Ascending aorta (tissue), 2 donors: ENCODE measurements at regions not wholly inside any gene's neighbourhood (a gene's known extent, or its start where the extent isn't known, plus 50 kb on each side); places are given as distances from the start of the nearest gene placed in this dataset.

Experiments
- DNase-seq, 2 donors: peaks; one replicate each; pipeline ENCODE4 v3.0.0-alpha.2; 2019; ENCODE audit warnings: low spot score in 2 of 2
- H3K27ac ChIP-seq, 2 donors: fragments of 200-600 bp; sonication (generic); one replicate each; pipeline ENCODE4 v1.5.1; 2016 to 2017; ENCODE audit warnings: mild to moderate bottlenecking in 1 of 2
- H3K27me3 ChIP-seq: fragments of 200-600 bp; sonication (generic); one replicate; pipeline ENCODE4 v1.5.1; 2017
- H3K36me3 ChIP-seq, 2 donors: fragments of 200-600 bp; sonication (generic); one replicate each; pipeline ENCODE4 v1.5.1; 2016
- H3K4me1 ChIP-seq, 2 donors: fragments of 200-600 bp; sonication (generic); one replicate each; pipeline ENCODE4 v1.5.1; 2016 to 2017; ENCODE audit warnings: mild to moderate bottlenecking in 1 of 2
- H3K4me3 ChIP-seq, 2 donors: fragments of 200-600 bp; sonication (generic); one replicate each; pipeline ENCODE4 v1.5.1; 2016 to 2017; ENCODE audit warnings: mild to moderate bottlenecking in 1 of 2
- H3K9me3 ChIP-seq, 2 donors: fragments of 200-600 bp; sonication (generic); one replicate each; pipeline ENCODE4 v1.5.1; 2016
- intact Hi-C: fragments of 100-400 bp; cut with DNase I; formaldehyde crosslinking; loops from one replicate; pipeline ENCODE4 v1.15.1; 2023
- TF ChIP-seq, protein P1 (sequence below), 3 experiments: fragments of 200-600 bp in 2 of 3; fragments of 450-650 bp in 1 of 3; sonication (generic) in 2 of 3; IDR thresholded peaks; one replicate each; pipeline ENCODE4 v1.5.1; 2016 to 2019; ENCODE audit warnings: antibody characterized with exemption in 3 of 3, mild to moderate bottlenecking in 1 of 3, moderate library complexity in 1 of 3

DNA sequence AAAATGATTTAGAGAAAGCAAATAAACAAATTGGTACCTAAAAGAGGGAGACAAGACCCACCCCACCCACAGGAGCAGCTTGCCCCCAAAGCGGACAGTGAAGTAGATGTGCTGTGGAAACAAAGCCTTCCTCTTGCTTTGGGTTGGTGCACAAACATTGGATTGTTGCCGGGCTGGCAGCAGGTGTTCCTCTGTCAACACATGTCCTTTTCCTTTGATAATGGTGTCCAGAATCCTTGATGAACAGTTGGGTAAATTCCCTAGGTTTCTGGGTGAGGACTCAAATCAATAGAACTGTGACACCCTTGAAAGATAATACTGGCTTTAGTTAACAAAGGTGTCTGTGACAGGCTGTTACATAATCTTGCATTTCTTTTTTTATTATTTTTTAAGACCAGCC is 311.8 kb downstream of the SPRY2 start:
- Histone ChIP-seq H3K4me1 (no peaks in the 10 kb centered on the region), H3K4me3 (no peak overlapping the region), H3K27ac (no peak overlapping the region), H3K36me3 (no peaks in the 10 kb centered on the region), H3K27me3 (no peaks in the 10 kb centered on the region), H3K9me3 (no peaks in the 10 kb centered on the region)
- intact Hi-C loops = no loop called here
- TF ChIP-seq, protein P1, sequence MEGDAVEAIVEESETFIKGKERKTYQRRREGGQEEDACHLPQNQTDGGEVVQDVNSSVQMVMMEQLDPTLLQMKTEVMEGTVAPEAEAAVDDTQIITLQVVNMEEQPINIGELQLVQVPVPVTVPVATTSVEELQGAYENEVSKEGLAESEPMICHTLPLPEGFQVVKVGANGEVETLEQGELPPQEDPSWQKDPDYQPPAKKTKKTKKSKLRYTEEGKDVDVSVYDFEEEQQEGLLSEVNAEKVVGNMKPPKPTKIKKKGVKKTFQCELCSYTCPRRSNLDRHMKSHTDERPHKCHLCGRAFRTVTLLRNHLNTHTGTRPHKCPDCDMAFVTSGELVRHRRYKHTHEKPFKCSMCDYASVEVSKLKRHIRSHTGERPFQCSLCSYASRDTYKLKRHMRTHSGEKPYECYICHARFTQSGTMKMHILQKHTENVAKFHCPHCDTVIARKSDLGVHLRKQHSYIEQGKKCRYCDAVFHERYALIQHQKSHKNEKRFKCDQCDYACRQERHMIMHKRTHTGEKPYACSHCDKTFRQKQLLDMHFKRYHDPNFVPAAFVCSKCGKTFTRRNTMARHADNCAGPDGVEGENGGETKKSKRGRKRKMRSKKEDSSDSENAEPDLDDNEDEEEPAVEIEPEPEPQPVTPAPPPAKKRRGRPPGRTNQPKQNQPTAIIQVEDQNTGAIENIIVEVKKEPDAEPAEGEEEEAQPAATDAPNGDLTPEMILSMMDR (IDR thresholded peaks at IDR 0.05) = no peak
- DNase-seq = no peak

DNA sequence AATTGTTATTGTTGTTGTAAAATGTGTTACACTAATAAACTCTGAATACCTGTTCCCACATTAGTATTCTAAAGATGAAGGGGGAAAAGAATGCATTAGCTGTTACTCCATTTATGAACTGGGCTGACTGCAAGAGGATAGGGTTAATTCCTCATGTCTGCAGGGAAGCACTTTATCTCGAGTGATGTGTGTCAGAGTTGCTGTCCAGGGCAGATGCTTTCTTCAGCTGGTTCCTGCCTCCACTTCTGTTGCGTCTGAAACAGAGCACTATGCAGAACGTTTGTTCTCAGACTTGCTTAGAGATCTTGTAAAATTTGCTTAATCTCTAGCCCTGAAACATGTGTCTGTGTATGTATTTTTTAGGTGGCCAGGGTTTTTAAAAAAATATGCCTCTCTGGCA is 318.8 kb downstream of the SPRY2 start:
- Histone ChIP-seq H3K27me3 (no peaks in the 10 kb centered on the region), H3K9me3 (no peaks in the 10 kb centered on the region), H3K36me3 (no peaks in the 10 kb centered on the region), H3K4me1 (no peaks in the 10 kb centered on the region), H3K4me3 (no peak overlapping the region), H3K27ac (no peak overlapping the region)
- no peak for DNase-seq
- TF ChIP-seq, protein P1 (IDR thresholded peaks at IDR 0.05) = no peak
- intact Hi-C loops = no loop called here

DNA sequence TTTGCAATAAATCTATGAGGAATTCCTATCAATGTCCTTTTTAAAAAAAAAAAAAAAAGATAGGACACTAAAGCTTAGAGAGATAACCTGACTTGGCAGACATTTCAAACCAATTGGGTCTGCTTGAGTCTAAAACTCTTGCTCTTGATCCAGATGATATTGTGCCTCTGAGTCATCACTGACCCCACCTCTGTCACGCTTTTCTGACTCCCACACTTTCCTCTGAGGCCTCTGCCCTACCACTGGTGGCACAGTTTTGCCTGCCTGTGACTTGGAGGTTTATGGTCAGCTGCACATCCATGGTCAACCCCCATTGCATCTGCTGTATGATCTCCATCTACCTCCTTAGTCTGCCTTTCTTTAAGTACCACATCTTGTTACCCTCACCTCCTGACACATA is 328.7 kb downstream of the SPRY2 start:
- Histone ChIP-seq H3K27ac (no peak overlapping the region), H3K4me3 (no peak overlapping the region), H3K36me3 (no peaks in the 10 kb centered on the region), H3K4me1 (peaks cover 0 to 4% of the 10 kb centered on the region in 2 donors), H3K27me3 (no peaks in the 10 kb centered on the region), H3K9me3 (no peaks in the 10 kb centered on the region)
- no peak for DNase-seq
- TF ChIP-seq, protein P1 (IDR thresholded peaks at IDR 0.05) = no peak
- intact Hi-C loops = no loop called here

DNA sequence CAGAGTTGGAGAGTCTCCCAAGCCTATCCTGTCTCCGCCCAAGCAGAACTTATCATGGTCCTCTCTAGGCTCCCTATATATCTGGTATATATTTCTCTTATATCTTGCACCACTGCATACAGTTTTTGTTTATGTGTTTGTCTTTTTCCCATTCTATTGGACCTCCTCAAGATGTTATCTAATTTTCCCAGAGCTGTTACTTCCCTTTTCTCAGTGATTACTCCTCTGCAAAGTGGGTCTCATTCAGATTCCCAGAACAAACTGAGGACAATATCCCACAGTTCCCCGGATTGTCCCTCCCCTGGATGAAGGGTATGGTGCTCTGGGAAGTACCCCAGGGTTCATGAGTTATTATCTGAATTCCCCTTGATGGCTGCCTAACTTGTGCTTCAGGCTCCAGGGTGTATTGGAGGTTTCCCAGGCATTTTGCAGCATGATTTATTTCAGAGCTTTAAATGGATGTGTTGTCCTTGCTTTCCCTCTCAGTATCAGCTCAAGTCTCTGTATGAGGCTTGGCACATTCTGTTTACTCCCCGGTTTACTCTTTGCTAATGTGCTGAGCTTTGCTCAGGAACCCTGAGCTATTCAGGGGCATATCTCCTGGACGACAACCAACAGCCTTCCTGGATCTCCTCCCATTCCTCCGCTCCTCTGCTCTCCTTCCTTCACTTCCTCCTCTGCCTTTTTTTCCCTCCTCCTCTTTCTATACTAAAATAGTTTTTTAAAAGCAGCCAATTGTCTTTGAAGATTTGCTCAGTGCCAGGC is 329.3 kb downstream of the SPRY2 start:
- intact Hi-C loops = no loop called here
- TF ChIP-seq, protein P1 (IDR thresholded peaks at IDR 0.05) = no peak
- H3K36me3 ChIP-seq = no peaks in the 10 kb centered on the region
- no peak overlapping the region for H3K27ac ChIP-seq
- no peaks in the 10 kb centered on the region for H3K27me3 ChIP-seq
- H3K4me1 ChIP-seq = peaks cover 0 to 4% of the 10 kb centered on the region in 2 donors
- no peaks in the 10 kb centered on the region for H3K9me3 ChIP-seq
- no peak overlapping the region for H3K4me3 ChIP-seq
- no peak for DNase-seq

DNA sequence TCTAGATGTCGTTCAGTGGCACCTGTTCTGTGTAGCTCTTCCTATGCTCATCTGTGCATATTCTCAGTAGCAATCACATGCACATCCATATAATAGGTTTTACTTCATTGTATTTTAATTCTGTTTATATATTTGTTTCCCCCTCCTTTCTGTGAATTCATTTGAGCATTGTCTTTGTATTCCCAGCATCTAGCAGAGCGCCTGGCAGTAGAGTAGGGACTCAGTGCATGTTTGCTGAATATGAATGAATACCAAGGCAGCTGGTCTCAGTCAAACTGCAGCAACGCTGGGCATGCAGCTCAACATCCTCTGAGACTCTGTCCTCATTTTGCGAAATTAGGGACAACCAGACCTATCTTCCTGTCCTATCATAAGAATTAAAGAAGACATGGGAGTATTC is 330.1 kb downstream of the SPRY2 start:
- H3K4me1 ChIP-seq = peaks cover 0 to 4% of the 10 kb centered on the region in 2 donors
- TF ChIP-seq, protein P1 (IDR thresholded peaks at IDR 0.05) = no peak
- H3K4me3 ChIP-seq = no peak overlapping the region
- no peak overlapping the region for H3K27ac ChIP-seq
- no peaks in the 10 kb centered on the region for H3K36me3 ChIP-seq
- intact Hi-C loops = no loop called here
- no peaks in the 10 kb centered on the region for H3K27me3 ChIP-seq
- H3K9me3 ChIP-seq = no peaks in the 10 kb centered on the region
- DNase-seq = no peak
